Parathyroid adenoma (tissue), 2 donors: ENCODE measurements at regions not wholly inside any gene's neighbourhood (a gene's known extent, or its start where the extent isn't known, plus 50 kb on each side); places are given as distances from the start of the nearest gene placed in this dataset.

Source experiments
- H2AFZ ChIP-seq: fragments of 300-600 bp; sonication (generic); one replicate; pipeline ENCODE4 v1.7.0; 2017; ENCODE audit warnings: antibody characterized with exemption, mild to moderate bottlenecking
- H3K27ac ChIP-seq: fragments of 300-600 bp; sonication (generic); one replicate; pipeline ENCODE4 v1.7.0; 2017
- H3K27me3 ChIP-seq: fragments of 300-600 bp; sonication (generic); one replicate; pipeline ENCODE4 v1.7.0; 2017; ENCODE audit warnings: low read length; ENCODE audit not compliant: control insufficient read depth, insufficient read depth
- H3K36me3 ChIP-seq: fragments of 300-600 bp; sonication (generic); one replicate; pipeline ENCODE4 v1.7.0; 2017; ENCODE audit warnings: low read length; ENCODE audit not compliant: control insufficient read depth, insufficient read depth
- H3K4me1 ChIP-seq: fragments of 300-600 bp; sonication (generic); one replicate; pipeline ENCODE4 v1.7.0; 2017; ENCODE audit warnings: control low read depth
- H3K4me2 ChIP-seq: fragments of 300-600 bp; sonication (generic); one replicate; pipeline ENCODE4 v1.7.0; 2017; ENCODE audit warnings: low read length
- H3K4me3 ChIP-seq: fragments of 300-600 bp; sonication (generic); one replicate; pipeline ENCODE4 v1.7.0; 2017; ENCODE audit warnings: low read depth, low read length
- H3K79me2 ChIP-seq: fragments of 300-600 bp; sonication (generic); one replicate; pipeline ENCODE4 v1.7.0; 2017; ENCODE audit warnings: control low read depth
- H3K9ac ChIP-seq: fragments of 300-600 bp; sonication (generic); one replicate; pipeline ENCODE4 v1.7.0; 2017; ENCODE audit warnings: mild to moderate bottlenecking
- H3K9me3 ChIP-seq: fragments of 300-600 bp; sonication (generic); one replicate; pipeline ENCODE4 v1.7.0; 2017; ENCODE audit warnings: low read length; ENCODE audit not compliant: control insufficient read depth
- CTCF ChIP-seq: fragments of 300-600 bp; sonication (generic); IDR thresholded peaks from one replicate; pipeline ENCODE4 v1.7.0; 2017; ENCODE audit warnings: antibody characterized with exemption, mild to moderate bottlenecking
- donor health status: primary hyperparathyroidism.

GRCh38 chr18:28651298-28651697 lies 474.4 kb upstream of the CDH2 start:
- Histone ChIP-seq H3K79me2 (no peaks in the 10 kb centered on the region), H3K27ac (no peak overlapping the region), H3K9me3 (no peaks in the 10 kb centered on the region), H3K4me2 (no peak overlapping the region), H3K36me3 (no peaks in the 10 kb centered on the region), H3K4me1 (no peaks in the 10 kb centered on the region), H3K9ac (no peak overlapping the region), H3K27me3 (no peaks in the 10 kb centered on the region), H3K4me3 (no peak overlapping the region), H2AFZ (no peak overlapping the region)
- no peak for TF ChIP-seq CTCF

GRCh38 chr18:28650860-28651259 lies 473.9 kb upstream of the CDH2 start:
- Histone ChIP-seq H3K9ac (no peak overlapping the region), H3K9me3 (no peaks in the 10 kb centered on the region), H3K4me1 (no peaks in the 10 kb centered on the region), H3K4me2 (no peak overlapping the region), H3K79me2 (no peaks in the 10 kb centered on the region), H3K4me3 (no peak overlapping the region), H2AFZ (no peak overlapping the region), H3K36me3 (no peaks in the 10 kb centered on the region), H3K27ac (no peak overlapping the region), H3K27me3 (no peaks in the 10 kb centered on the region)
- no peak for TF ChIP-seq CTCF

DNA sequence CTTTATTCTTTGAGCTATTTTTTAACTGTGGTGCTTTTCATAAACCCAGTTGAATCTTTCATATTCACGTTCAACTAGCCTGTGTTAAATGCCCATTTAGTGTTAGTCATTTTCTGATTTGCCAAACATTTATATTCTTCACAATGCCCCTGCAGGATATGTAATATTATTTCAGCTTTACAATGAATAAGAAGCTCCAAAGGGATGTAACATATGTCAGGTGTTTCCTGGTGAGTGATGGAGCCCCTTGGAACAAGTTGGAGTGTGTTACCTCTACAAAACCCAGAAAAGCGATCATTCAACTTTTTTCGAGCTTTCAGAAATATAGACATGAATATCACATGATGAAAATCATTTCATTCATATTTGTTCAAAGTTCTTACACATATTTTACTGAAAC lies 471.0 kb upstream of the CDH2 start:
- no peaks in the 10 kb centered on the region for H3K4me1 ChIP-seq
- no peak overlapping the region for H2AFZ ChIP-seq
- no peaks in the 10 kb centered on the region for H3K27me3 ChIP-seq
- no peaks in the 10 kb centered on the region for H3K9me3 ChIP-seq
- H3K4me2 ChIP-seq: no peak overlapping the region
- no peak overlapping the region for H3K4me3 ChIP-seq
- no peaks in the 10 kb centered on the region for H3K79me2 ChIP-seq
- no peaks in the 10 kb centered on the region for H3K36me3 ChIP-seq
- TF ChIP-seq CTCF: no peak
- H3K27ac ChIP-seq: no peak overlapping the region
- no peak overlapping the region for H3K9ac ChIP-seq

- H3K9me3 ChIP-seq: no peaks in the 10 kb centered on the region
- no peaks in the 10 kb centered on the region for H3K36me3 ChIP-seq
- no peaks in the 10 kb centered on the region for H3K79me2 ChIP-seq
- no peak overlapping the region for H3K27ac ChIP-seq
- no peak overlapping the region for H2AFZ ChIP-seq
- H3K4me3 ChIP-seq: no peak overlapping the region
- no peak overlapping the region for H3K4me2 ChIP-seq
- no peak for TF ChIP-seq CTCF
- H3K4me1 ChIP-seq: no peaks in the 10 kb centered on the region
- no peaks in the 10 kb centered on the region for H3K27me3 ChIP-seq
- H3K9ac ChIP-seq: no peak overlapping the region
These were observed 461.0 kb upstream of the CDH2 start for GRCh38 chr18:28637897-28638296.

GRCh38 chr18:28635530-28635929 lies 458.6 kb upstream of the CDH2 start:
- H3K79me2 ChIP-seq: no peaks in the 10 kb centered on the region
- H3K4me1 ChIP-seq: no peaks in the 10 kb centered on the region
- no peaks in the 10 kb centered on the region for H3K27me3 ChIP-seq
- no peak overlapping the region for H3K9ac ChIP-seq
- H3K4me2 ChIP-seq: no peak overlapping the region
- H3K27ac ChIP-seq: no peak overlapping the region
- H3K9me3 ChIP-seq: no peaks in the 10 kb centered on the region
- H3K4me3 ChIP-seq: no peak overlapping the region
- no peak for TF ChIP-seq CTCF
- no peak overlapping the region for H2AFZ ChIP-seq
- no peaks in the 10 kb centered on the region for H3K36me3 ChIP-seq
